A549 (cell line): ENCODE measurements at regions not wholly inside any gene's neighbourhood (a gene's known extent, or its start where the extent isn't known, plus 50 kb on each side); places are given as distances from the start of the nearest gene placed in this dataset.
"Not testable (repeated sequence)": the region's sequence is repeated elsewhere in the genome, so short reads cannot be mapped to it uniquely, and the experiment has no call there.

Source experiments
- ATAC-seq, 2 experiments: fragments of 200-7000 bp in 1 of 2; fragments of >200 bp in 1 of 2; cut with Nextera tagmentation in 1 of 2; cut with Tn5 transposase in 1 of 2; 3 replicates each; pipeline versions ENCODE4 v1.8.0 to v1.9.1; 2018 to 2020; ENCODE audit warnings: mild to moderate bottlenecking in 1 of 2, moderate library complexity in 1 of 2
- CTCF ChIA-PET: fragments of 300-600 bp; sonication (Branson Sonifier 250); formaldehyde crosslinking; extraction: SDS; loops from one replicate; lab custom pipeline; 2021; ENCODE audit warnings: antibody characterized with exemption, inconsistent platforms; lab: Yijun Ruan, JAX
- POLR2A ChIA-PET: fragments of 350-600 bp; formaldehyde crosslinking; extraction: SDS; loops from one replicate; lab custom pipeline; 2021; ENCODE audit warnings: antibody characterized with exemption, inconsistent platforms; lab: Yijun Ruan, JAX
- DNase-seq, 2 experiments: peaks; one replicate each; pipeline versions ENCODE4 v3.0.0 to v3.0.0-alpha.2; 2011 to 2016; ENCODE audit warnings: low read depth in 1 of 2, low spot score in 1 of 2
- FAIRE-seq: peaks from 2 replicates; lab custom pipeline; 2011; peaks lifted over from hg19 to GRCh38; lab: Jason Lieb, UNC
- H3K27ac ChIP-seq, 2 experiments: fragments of >200 bp; sonication (Bioruptor Twin); formaldehyde crosslinking; 3 replicates each; pipeline ENCODE4 v1.5.1; 2016 to 2017
- H3K4me1 ChIP-seq: fragments of >200 bp; sonication (Bioruptor Twin); formaldehyde crosslinking; 3 replicates; pipeline ENCODE4 v1.6.1; 2016
- H3K4me2 ChIP-seq: fragments of >200 bp; sonication (Bioruptor Twin); formaldehyde crosslinking; 3 replicates; pipeline ENCODE4 v1.6.1; 2016
- H3K4me3 ChIP-seq: fragments of >200 bp; sonication (Bioruptor Twin); formaldehyde crosslinking; 3 replicates; pipeline ENCODE4 v1.5.1; 2016
- H3K9me3 ChIP-seq: fragments of >200 bp; sonication (Bioruptor Twin); formaldehyde crosslinking; 3 replicates; pipeline ENCODE4 v1.6.1; 2016
- CBX2 ChIP-seq: fragments of 200-600 bp; sonication (generic); IDR thresholded peaks from 2 replicates; pipeline ENCODE4 v1.6.1; 2016; ENCODE audit warnings: low read depth, mild to moderate bottlenecking, borderline replicate concordance
- EP300 ChIP-seq, 2 experiments: fragments of >200 bp; sonication (Bioruptor Twin); formaldehyde crosslinking; IDR thresholded peaks; 2 replicates in 1 of 2; 3 replicates in 1 of 2; pipeline ENCODE4 v1.6.1; 2016 to 2017
- FOSL2 ChIP-seq, 2 experiments: fragments of 450-650 bp in 1 of 2; fragments of >200 bp in 1 of 2; sonication (Bioruptor Twin) in 1 of 2; formaldehyde crosslinking; IDR thresholded peaks; 2 replicates each; pipeline versions ENCODE4 v1.5.0 to v1.6.1; 2016 to 2020; ENCODE audit warnings: mild to moderate bottlenecking in 1 of 2, moderate library complexity in 1 of 2
- HEYL ChIP-seq: fragments of 250-450 bp; sonication (Bioruptor Pico); IDR thresholded peaks from 2 replicates; pipeline ENCODE4 v1.8.0; 2021; ENCODE audit warnings: mild to moderate bottlenecking, moderate library complexity
- JUNB ChIP-seq: fragments of >200 bp; sonication (Bioruptor Twin); formaldehyde crosslinking; IDR thresholded peaks from 2 replicates; pipeline ENCODE4 v1.6.1; 2016
- KDM1A ChIP-seq: fragments of 200-600 bp; sonication (generic); IDR thresholded peaks from 2 replicates; pipeline ENCODE4 v1.6.1; 2016; ENCODE audit warnings: low read depth, mild to moderate bottlenecking
- KDM5A ChIP-seq: fragments of 200-600 bp; sonication (generic); IDR thresholded peaks from 2 replicates; pipeline ENCODE4 v1.6.1; 2016; ENCODE audit warnings: antibody characterized with exemption, mild to moderate bottlenecking
- MAZ ChIP-seq: fragments of 150-350 bp; IDR thresholded peaks from 2 replicates; pipeline ENCODE4 v1.6.1; 2014; ENCODE audit warnings: antibody characterized with exemption, low read depth, low read length, borderline replicate concordance
- NPAS2 ChIP-seq: fragments of 250-450 bp; sonication (Bioruptor Pico); IDR thresholded peaks from 2 replicates; pipeline ENCODE4 v1.8.0; 2022; ENCODE audit warnings: mild to moderate bottlenecking, moderate library complexity, borderline replicate concordance
- POLR2A ChIP-seq: IDR thresholded peaks from 2 replicates; pipeline ENCODE4 v1.6.1; 2012; ENCODE audit warnings: mild to moderate bottlenecking, low read length
- RNF2 ChIP-seq: fragments of 200-600 bp; sonication (generic); IDR thresholded peaks from 2 replicates; pipeline ENCODE4 v1.6.1; 2016; ENCODE audit warnings: low read depth, mild to moderate bottlenecking, antibody characterized with exemption, moderate library complexity, borderline replicate concordance
- SMC3 ChIP-seq: fragments of >200 bp; sonication (Bioruptor Twin); formaldehyde crosslinking; IDR thresholded peaks from 3 replicates; pipeline ENCODE4 v1.6.1; 2018; ENCODE audit warnings: inconsistent platforms
- SREBF2 ChIP-seq: fragments of 450-650 bp; IDR thresholded peaks from 2 replicates; pipeline ENCODE4 v1.6.1; 2014; ENCODE audit warnings: mild to moderate bottlenecking, moderate library complexity
- TFCP2L1 ChIP-seq: fragments of 250-450 bp; sonication (Bioruptor Pico); IDR thresholded peaks from 2 replicates; pipeline ENCODE4 v1.5.0; 2021; ENCODE audit warnings: mild to moderate bottlenecking
- WGBS: methylation state at CpG from one replicate; pipeline ENCODE4 v1.1.6; 2017; ENCODE audit errors: missing lambda C conversion rate; 5-methylcytosine and 5-hydroxymethylcytosine counted together
- TF ChIP-seq, protein P1 (sequence below): fragments of 200-600 bp; sonication (generic); IDR thresholded peaks from 2 replicates; pipeline ENCODE4 v1.6.1; 2016; ENCODE audit warnings: antibody characterized with exemption, mild to moderate bottlenecking, moderate library complexity
- TF ChIP-seq, protein P2 (sequence below): fragments of >200 bp; sonication (Bioruptor Twin); formaldehyde crosslinking; IDR thresholded peaks from 2 replicates; pipeline ENCODE4 v1.6.1; 2016
- TF ChIP-seq, protein P3 (sequence below): fragments of >200 bp; sonication (Bioruptor Twin); formaldehyde crosslinking; IDR thresholded peaks from 3 replicates; pipeline ENCODE4 v1.5.1; 2016
- TF ChIP-seq, protein P4 (sequence below): fragments of 150-350 bp; IDR thresholded peaks from 2 replicates; pipeline ENCODE4 v1.6.1; 2014; ENCODE audit warnings: low read depth, mild to moderate bottlenecking, low read length
- TF ChIP-seq, protein P5 (sequence below): fragments of 250-450 bp; sonication (Bioruptor Pico); IDR thresholded peaks from 2 replicates; pipeline ENCODE4 v1.5.0; 2021; ENCODE audit warnings: mild to moderate bottlenecking, moderate library complexity, borderline replicate concordance
- TF ChIP-seq, protein P6 (sequence below): fragments of 250-450 bp; sonication (Bioruptor Pico); IDR thresholded peaks from 2 replicates; pipeline ENCODE4 v1.5.0; 2020; ENCODE audit warnings: low read depth, mild to moderate bottlenecking, moderate library complexity
- TF ChIP-seq, protein P7 (sequence below): IDR thresholded peaks from 2 replicates; pipeline ENCODE4 v1.6.1; 2012

DNA sequence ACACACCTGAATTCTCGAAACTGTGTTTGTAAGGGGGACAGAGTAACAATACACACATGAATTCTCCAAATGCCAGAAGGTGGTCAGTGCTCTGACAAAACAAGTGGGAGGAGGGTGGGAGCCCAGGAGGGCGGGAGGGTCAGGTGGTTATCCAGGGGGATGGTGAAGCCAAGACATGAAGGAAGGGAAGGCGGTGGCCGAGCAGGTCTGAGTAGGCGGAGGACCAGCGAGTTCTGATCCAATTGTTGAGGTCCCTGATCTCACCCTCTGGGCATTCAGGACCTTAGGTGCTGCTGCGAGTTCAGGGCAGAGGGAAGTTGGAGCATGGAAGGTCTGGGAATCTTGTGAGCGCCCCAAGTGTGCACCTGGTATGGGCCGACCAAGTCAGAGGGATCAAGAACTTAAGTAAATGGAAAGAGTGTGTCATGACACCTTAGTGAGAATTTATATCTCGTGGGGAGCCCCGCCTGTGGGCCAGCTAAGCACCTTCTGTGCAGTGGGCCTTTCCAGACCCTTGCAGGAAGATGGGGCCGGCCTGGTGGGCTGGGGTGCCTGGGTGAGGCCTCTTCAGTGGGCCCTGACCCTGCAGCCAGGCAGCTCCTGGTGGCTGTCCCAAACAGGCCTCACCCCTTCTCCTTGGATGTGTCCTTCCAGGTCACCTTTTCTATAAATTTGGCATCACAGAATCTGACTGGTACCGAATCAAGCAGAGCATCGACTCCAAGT lies 86.1 kb downstream of the NPIPB11 start (continued):
- TF ChIP-seq, protein P1, sequence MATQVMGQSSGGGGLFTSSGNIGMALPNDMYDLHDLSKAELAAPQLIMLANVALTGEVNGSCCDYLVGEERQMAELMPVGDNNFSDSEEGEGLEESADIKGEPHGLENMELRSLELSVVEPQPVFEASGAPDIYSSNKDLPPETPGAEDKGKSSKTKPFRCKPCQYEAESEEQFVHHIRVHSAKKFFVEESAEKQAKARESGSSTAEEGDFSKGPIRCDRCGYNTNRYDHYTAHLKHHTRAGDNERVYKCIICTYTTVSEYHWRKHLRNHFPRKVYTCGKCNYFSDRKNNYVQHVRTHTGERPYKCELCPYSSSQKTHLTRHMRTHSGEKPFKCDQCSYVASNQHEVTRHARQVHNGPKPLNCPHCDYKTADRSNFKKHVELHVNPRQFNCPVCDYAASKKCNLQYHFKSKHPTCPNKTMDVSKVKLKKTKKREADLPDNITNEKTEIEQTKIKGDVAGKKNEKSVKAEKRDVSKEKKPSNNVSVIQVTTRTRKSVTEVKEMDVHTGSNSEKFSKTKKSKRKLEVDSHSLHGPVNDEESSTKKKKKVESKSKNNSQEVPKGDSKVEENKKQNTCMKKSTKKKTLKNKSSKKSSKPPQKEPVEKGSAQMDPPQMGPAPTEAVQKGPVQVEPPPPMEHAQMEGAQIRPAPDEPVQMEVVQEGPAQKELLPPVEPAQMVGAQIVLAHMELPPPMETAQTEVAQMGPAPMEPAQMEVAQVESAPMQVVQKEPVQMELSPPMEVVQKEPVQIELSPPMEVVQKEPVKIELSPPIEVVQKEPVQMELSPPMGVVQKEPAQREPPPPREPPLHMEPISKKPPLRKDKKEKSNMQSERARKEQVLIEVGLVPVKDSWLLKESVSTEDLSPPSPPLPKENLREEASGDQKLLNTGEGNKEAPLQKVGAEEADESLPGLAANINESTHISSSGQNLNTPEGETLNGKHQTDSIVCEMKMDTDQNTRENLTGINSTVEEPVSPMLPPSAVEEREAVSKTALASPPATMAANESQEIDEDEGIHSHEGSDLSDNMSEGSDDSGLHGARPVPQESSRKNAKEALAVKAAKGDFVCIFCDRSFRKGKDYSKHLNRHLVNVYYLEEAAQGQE = no peak
- TF ChIP-seq, protein P2, sequence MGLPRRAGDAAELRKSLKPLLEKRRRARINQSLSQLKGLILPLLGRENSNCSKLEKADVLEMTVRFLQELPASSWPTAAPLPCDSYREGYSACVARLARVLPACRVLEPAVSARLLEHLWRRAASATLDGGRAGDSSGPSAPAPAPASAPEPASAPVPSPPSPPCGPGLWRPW = no peak
- TF ChIP-seq, protein P3, sequence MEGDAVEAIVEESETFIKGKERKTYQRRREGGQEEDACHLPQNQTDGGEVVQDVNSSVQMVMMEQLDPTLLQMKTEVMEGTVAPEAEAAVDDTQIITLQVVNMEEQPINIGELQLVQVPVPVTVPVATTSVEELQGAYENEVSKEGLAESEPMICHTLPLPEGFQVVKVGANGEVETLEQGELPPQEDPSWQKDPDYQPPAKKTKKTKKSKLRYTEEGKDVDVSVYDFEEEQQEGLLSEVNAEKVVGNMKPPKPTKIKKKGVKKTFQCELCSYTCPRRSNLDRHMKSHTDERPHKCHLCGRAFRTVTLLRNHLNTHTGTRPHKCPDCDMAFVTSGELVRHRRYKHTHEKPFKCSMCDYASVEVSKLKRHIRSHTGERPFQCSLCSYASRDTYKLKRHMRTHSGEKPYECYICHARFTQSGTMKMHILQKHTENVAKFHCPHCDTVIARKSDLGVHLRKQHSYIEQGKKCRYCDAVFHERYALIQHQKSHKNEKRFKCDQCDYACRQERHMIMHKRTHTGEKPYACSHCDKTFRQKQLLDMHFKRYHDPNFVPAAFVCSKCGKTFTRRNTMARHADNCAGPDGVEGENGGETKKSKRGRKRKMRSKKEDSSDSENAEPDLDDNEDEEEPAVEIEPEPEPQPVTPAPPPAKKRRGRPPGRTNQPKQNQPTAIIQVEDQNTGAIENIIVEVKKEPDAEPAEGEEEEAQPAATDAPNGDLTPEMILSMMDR = no peak
- TF ChIP-seq MAZ = no peak

DNA sequence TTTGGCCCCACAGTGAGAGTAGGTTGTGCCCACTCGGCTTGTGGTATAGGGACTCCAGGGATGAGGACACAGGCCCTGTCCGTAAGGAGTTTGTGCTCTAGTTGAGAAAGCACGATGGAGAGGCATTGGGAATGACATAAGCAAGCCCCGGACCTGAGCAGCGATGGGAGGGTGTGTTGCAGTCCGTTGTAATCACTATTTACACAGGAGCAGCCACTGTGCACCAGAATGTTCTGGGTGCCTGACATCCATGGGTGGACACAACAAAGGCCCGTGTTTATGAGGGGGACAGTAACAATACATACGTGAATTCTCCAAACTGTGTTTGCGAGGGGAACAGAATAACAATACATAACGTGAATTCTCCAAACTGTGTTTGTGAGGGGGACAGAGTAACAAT lies 86.8 kb downstream of the NPIPB11 start:
- no peak overlapping the region for H3K4me3 ChIP-seq
- H3K9me3 ChIP-seq = no peaks in the 10 kb centered on the region
- CTCF ChIA-PET = no interaction called here
- no peak for FAIRE-seq
- no peak for TF ChIP-seq FOSL2 (IDR thresholded peaks at IDR 0.05)
- TF ChIP-seq FOSL2 (CRISPR knock-in tag; IDR thresholded peaks at IDR 0.05) = no peak
- no peak for TF ChIP-seq SMC3
- TF ChIP-seq, protein P4, sequence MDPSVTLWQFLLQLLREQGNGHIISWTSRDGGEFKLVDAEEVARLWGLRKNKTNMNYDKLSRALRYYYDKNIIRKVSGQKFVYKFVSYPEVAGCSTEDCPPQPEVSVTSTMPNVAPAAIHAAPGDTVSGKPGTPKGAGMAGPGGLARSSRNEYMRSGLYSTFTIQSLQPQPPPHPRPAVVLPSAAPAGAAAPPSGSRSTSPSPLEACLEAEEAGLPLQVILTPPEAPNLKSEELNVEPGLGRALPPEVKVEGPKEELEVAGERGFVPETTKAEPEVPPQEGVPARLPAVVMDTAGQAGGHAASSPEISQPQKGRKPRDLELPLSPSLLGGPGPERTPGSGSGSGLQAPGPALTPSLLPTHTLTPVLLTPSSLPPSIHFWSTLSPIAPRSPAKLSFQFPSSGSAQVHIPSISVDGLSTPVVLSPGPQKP = no peak
- TF ChIP-seq MAZ = no peak
- no peak for TF ChIP-seq NPAS2 (CRISPR knock-in tag)
- TF ChIP-seq RNF2 = no peak
- TF ChIP-seq, protein P5, sequence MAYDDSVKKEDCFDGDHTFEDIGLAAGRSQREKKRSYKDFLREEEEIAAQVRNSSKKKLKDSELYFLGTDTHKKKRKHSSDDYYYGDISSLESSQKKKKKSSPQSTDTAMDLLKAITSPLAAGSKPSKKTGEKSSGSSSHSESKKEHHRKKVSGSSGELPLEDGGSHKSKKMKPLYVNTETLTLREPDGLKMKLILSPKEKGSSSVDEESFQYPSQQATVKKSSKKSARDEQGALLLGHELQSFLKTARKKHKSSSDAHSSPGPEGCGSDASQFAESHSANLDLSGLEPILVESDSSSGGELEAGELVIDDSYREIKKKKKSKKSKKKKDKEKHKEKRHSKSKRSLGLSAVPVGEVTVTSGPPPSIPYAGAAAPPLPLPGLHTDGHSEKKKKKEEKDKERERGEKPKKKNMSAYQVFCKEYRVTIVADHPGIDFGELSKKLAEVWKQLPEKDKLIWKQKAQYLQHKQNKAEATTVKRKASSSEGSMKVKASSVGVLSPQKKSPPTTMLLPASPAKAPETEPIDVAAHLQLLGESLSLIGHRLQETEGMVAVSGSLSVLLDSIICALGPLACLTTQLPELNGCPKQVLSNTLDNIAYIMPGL (CRISPR knock-in tag) = no peak
- no peak for TF ChIP-seq HEYL
- TF ChIP-seq JUNB = no peak
- TF ChIP-seq, protein P6, sequence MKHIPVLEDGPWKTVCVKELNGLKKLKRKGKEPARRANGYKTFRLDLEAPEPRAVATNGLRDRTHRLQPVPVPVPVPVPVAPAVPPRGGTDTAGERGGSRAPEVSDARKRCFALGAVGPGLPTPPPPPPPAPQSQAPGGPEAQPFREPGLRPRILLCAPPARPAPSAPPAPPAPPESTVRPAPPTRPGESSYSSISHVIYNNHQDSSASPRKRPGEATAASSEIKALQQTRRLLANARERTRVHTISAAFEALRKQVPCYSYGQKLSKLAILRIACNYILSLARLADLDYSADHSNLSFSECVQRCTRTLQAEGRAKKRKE (CRISPR knock-in tag) = no peak
- TF ChIP-seq CBX2 = no peak
- TF ChIP-seq SREBF2 = no peak
- TF ChIP-seq, protein P3 = no peak
- TF ChIP-seq, protein P7, sequence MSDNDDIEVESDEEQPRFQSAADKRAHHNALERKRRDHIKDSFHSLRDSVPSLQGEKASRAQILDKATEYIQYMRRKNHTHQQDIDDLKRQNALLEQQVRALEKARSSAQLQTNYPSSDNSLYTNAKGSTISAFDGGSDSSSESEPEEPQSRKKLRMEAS = no peak
- no peak for TF ChIP-seq POLR2A
- no peak for TF ChIP-seq TFCP2L1
- TF ChIP-seq KDM1A = no peak
- TF ChIP-seq KDM5A = no peak
- TF ChIP-seq EP300 (IDR thresholded peaks at IDR 0.05) = no peak
- TF ChIP-seq, all 56 proteins: peak for 0
- WGBS = 80% methylated on average over 10 of the region's 10 CpGs
- Histone ChIP-seq H3K27ac (no peak overlapping the region), H3K4me1 (no peaks in the 10 kb centered on the region), H3K4me2 (no peak overlapping the region)
- DNase-seq = no peak
- no peak for ATAC-seq
- POLR2A ChIA-PET = no interaction called here

DNA sequence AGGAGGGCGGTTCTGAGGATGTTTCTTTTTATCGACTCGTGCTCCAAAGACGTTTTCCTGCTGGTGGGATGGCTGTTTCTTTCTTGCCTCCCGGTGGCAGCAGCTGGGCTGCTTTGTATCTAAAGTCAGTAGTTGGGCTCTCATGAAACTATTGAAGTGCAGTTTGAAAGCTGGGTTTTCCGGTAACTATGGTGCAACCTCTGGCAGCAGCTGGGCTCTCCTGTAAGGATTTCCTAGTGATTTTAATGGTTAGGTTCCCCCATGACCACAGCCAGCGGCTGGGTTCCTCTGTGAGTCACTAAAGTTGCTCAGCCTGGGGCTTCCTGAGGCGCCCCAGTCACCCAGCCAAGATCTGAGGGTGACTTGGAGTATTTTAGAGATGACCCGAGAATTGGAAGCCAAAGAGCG lies 87.9 kb downstream of the NPIPB11 start:
- WGBS = 77% methylated on average over 10 of the region's 10 CpGs
- FAIRE-seq, ATAC-seq, POLR2A ChIA-PET, H3K4me2 ChIP-seq, H3K27ac ChIP-seq, DNase-seq, H3K9me3 ChIP-seq, H3K4me3 ChIP-seq, H3K4me1 ChIP-seq: not testable (repeated sequence)
- CTCF ChIA-PET = interaction anchor here (0.6 kb wide), 1 partner anchor 285 kb away, joined by 5 read pairs; no protein-coding TSS in a partner anchor
